ENCODE measurements at regions not wholly inside any gene's neighbourhood (a gene's known extent, or its start where the extent isn't known, plus 50 kb on each side); places are given as distances from the start of the nearest gene placed in this dataset.

DNA sequence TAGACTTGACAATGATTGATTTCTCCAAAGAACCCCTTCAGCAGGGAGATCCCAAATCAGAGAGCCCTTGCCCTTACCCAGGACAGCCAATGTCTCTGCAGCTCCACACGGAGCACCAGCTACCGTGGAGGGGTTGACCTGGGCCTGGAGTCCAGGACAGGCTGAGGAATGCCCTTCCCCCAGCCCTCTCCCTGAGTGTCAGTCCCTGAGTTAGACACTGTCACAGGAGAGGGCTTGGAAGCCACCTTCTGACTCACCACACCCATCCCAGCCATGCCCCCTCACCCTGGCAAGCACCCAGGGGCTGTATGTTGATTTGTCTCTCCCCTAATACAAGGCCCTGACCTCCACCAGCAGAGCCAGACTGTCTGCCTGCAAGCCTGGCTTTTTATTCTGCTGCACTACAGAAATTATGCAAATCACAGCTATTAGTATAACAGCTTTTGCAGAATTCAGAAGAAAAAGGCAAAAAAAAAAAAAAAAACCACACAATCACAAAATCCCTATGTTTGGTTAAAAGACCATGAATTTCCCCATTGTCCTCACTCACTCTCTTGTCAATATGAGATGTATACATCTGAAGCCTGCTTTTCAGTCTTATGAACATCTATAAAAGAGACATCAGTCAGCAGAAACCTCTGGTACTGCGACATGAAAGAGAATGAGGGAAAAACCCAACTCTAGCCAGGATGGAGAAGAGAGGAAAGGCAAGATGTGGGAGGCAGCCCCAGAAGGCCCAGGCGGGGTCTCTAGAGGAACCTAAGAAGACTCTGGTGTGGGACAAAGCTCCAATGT, 240.7 kb downstream of the UQCRFS1 start:
- no peak overlapping the region for H3K4me3 ChIP-seq (ENCODE audit: low read length)
- no peak for TF ChIP-seq ZNF274 (IDR thresholded peaks at IDR 0.05; ENCODE audit: low read depth, low read length)

DNA sequence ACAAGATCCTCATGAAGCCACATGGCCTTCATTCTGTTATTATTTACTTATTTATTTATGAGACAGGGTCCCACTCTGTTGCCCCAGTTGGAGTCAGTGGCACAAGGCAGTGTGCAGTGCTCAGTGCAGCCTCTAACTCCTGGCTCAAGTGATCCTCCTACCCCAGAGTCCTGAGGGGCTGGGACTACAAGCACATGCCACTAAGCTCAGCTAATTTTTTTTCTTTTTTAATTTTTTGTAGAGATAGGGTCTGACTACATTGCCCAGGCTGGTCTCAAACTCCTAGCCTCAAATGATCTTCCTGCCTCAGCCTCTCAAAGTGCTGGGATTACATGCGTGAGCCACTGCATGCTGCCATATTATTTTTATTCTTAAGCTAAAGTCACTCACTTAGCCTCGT, 241.4 kb downstream of the UQCRFS1 start:
- H3K4me3 ChIP-seq (ENCODE audit: low read length), result no peak overlapping the region
- TF ChIP-seq ZNF274 (IDR thresholded peaks at IDR 0.05; ENCODE audit: low read depth, low read length), result no peak

DNA sequence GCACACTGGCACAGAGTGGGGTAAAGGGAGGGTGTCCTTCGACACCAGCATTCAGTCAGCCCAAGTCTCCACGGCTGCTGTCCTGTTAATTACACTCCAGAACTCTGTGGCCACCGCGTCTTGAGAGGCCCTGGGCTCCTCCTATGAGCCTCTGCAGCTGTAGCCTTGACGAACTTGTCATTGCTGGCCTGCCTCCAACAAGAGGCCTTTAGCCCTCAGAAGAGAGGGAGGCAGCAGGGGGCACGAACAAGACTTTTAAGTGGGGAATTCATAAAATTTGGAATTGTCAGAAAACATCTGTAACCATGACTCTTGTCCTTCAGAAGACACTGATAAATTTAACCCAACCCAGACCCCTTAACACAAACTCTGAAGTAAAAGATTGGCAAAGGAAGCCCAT, 241.9 kb downstream of the UQCRFS1 start:
- TF ChIP-seq ZNF274 (IDR thresholded peaks at IDR 0.05; ENCODE audit: low read depth, low read length), result no peak
- H3K4me3 ChIP-seq (ENCODE audit: low read length), result no peak overlapping the region

DNA sequence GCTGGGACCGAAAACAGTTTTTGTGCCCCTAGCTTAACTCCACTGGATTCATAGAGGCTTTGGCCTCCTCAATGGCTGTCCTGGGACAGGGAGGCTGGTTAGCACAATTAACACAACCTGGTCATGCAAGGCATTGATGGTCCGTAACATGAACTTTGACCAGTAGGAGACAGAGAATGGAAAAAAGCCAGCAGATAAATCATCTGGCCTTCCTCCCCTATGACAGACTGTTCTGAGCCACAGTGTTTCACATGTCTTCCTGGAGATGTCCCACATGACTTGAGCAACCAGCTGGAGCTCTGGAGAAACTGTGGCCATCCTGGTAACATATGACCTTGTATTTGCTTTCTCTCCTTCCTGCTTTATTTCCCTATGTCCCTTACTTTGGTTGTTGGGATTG, 244.2 kb downstream of the UQCRFS1 start:
- TF ChIP-seq ZNF274 (IDR thresholded peaks at IDR 0.05; ENCODE audit: low read depth, low read length), result no peak
- no peak overlapping the region for H3K4me3 ChIP-seq (ENCODE audit: low read length)

DNA sequence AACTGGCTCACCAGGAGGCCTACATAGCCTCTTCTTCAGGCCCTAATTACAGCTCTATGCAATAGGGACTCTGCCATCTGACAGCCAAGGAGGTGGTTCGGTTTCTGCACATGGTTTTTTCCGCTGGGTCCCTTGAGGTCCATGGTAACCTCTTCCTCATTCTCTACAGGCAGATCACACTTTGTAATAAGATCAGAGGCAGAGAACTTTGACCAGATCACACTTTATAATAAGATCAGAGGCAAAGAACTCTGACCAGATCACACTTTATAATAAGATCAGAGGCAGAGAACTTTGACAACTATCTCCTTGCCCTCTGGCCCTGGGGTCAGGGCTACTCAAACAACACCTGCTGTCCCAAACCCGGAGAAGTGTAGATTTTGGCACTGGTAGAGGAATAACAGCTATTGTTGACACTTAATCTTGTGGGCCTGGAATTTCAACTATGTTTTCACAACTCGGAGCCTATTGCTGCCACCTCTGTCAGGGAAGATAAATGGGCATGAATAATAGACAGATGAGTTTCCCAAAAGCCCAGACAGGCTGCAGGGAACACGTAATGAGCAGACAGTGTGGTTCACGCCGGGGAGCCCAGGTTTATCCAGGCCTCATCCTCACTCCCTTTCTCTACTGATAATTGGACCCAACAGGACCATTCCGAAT, 246.1 kb downstream of the UQCRFS1 start:
- no peak overlapping the region for H3K4me3 ChIP-seq (ENCODE audit: low read length)
- TF ChIP-seq ZNF274 (IDR thresholded peaks at IDR 0.05; ENCODE audit: low read depth, low read length), result no peak

DNA sequence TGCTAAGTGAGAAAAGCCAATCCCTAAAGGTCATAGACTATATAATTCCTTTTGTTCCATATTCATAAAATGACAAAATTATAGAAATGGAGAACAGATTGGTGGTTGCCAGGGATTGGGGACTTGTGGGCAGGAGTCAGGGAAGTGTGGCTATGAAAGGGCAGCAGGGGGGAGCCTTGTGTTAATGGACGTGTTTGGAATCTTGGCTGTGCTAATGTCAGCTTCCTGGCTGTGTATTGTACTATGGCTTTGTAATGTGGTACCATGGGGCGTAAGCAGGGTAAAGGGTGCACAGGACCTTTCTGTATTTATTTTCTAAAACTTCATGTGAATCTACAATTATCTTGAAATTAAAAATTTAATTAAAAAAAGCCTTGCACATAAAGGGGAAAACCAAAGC, 248.5 kb downstream of the UQCRFS1 start:
- H3K4me3 ChIP-seq (ENCODE audit: low read length), result no peak overlapping the region
- TF ChIP-seq ZNF274 (IDR thresholded peaks at IDR 0.05; ENCODE audit: low read depth, low read length), result no peak

DNA sequence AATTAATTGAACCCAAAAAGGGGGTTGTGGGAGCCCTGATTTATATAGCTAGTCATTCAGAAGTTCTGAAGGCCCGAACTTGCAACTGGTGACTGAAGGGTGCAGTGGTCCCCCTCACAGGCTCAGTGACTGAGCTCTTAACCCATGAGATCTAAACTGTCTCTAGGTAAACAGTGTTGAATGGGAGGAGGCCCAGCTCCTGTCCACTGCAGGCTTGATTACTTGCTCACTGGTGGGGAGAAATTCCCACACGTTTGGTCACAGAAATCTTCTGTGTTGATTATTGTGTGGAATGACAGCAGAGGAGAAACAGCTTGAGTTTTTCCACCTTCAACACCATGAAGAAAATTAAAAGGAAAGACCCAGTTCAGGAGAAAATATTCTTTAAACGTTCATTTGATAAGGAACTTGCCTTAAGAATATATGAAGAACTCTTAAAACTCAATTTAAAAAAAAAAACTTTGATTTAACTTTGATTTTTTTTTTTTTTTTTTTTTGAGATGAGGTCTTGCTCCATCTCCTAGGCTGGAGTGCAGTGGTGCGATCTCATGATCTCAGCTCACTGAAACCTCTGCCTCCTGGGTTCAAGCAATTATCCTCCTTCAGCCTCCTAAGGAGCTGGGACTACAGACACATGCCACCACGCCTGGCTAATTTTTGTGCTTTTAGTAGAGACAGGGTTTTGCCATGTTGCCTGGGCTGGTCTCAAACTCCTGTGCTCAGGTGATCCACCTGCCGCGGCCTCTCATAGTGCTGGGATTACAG, 249.3 kb downstream of the UQCRFS1 start:
- H3K4me3 ChIP-seq (ENCODE audit: low read length), result no peak overlapping the region
- no peak for TF ChIP-seq ZNF274 (IDR thresholded peaks at IDR 0.05; ENCODE audit: low read depth, low read length)

DNA sequence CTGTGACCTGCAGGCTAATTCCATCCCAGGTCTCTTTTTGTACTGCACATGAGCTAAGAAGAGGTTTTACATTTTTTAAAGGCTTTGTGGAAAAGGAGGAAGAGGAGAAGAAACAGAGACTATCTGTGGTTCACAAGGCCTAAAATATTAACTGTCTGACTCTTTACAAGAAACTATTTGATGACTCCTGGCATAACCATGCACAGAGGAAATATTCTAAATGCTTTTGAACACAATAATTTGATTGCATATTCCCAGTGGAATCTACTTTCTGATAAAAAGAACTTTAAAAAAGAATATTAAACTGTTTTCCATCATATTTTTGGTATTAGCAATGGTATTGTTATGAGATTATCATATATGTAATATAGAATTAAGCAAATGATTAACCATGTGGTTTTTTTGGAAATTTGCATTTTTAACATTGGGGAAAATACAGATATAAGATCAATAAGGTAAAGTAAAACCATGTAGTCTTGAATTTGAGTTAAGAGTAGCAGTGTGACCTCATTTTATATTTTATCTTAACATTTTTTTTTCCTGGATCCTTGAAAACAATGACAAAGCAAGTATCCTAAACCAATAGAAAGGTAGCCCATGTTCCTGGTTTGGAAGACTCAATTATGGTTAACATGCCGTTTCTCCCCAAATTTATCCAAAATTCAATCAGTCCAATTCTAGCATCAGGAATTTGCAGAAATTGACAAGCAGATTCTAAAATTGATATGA, 251.0 kb downstream of the UQCRFS1 start:
- H3K4me3 ChIP-seq (ENCODE audit: low read length), result no peak overlapping the region
- TF ChIP-seq ZNF274 (IDR thresholded peaks at IDR 0.05; ENCODE audit: low read depth, low read length), result no peak

DNA sequence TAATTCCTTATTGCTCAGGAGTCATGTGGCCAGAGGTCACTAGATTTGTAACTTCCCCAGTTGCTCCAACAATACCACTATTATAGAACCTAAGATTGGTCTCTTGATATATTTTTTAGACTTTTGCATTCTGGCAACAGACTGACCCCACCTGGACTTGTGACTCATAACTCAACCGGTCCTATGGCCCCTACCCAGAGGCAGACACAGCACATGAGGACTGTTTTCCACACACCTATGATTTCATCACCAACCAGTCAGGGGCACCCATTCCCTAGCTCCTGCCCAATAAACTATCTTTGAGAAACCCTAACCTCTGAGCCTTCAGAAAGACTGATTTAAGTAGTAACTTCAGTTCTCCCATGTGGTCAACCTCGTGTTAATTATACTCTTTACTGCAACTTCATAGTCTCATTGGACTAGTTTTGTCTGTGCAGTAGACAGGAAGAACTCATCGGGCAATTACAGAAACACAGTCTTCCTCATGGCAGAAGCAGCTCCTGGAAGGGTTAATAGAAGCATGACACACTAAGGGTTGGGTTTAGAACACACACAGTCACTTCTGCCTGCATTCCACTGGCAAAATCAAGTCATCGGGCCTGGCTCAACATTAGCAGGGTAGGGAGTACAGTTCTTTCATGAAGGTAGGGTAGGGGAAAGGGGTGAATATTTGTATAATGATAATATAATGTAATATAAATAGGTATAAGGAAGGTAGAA, 251.8 kb downstream of the UQCRFS1 start:
- no peak overlapping the region for H3K4me3 ChIP-seq (ENCODE audit: low read length)
- TF ChIP-seq ZNF274 (IDR thresholded peaks at IDR 0.05; ENCODE audit: low read depth, low read length), result no peak

DNA sequence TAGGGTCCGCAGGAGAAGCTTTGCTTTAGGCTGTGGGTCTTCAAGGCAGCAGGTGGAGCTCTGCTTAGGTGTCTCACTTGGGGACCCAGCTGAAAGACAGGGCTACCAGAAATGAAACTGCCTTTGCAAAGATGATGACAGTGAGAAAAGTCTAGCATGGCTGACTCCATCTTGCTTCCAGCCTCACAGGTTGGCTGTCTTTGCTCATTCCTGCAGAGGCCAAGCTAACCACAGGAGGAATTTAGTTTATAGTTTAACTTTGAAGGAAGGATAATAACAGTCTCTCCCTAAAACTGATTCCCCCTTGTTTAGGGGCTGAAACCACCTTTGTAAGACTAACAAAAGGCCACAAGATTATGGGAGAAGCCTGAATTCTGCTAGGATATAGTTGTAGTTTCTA, 252.4 kb downstream of the UQCRFS1 start:
- TF ChIP-seq ZNF274 (IDR thresholded peaks at IDR 0.05; ENCODE audit: low read depth, low read length), result no peak

DNA sequence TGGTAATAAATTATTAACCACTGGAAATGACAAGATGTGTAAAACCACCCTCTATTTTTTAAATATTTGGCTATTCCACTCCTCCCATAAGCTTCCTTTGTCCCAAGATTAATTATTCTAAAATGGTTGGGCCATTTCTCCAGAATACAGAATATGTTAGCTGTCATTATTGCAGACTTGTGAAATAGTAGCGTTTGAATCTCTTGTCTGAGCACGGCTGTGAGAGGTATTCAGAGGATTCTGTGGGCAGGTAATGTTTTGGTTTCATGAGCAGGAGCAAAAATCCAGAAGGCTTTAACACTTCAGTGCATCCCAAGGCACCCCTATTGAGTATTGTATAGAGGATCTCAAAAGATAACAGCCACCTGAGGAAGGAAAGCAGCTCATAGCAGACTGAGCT, 256.0 kb downstream of the UQCRFS1 start:
- H3K4me3 ChIP-seq (ENCODE audit: low read length), result no peak overlapping the region
- TF ChIP-seq ZNF274 (IDR thresholded peaks at IDR 0.05; ENCODE audit: low read depth, low read length), result no peak

More for the DNA sequence above, 252.4 kb downstream of the UQCRFS1 start:
- H3K4me3 ChIP-seq (ENCODE audit: low read length), result no peak overlapping the region

DNA sequence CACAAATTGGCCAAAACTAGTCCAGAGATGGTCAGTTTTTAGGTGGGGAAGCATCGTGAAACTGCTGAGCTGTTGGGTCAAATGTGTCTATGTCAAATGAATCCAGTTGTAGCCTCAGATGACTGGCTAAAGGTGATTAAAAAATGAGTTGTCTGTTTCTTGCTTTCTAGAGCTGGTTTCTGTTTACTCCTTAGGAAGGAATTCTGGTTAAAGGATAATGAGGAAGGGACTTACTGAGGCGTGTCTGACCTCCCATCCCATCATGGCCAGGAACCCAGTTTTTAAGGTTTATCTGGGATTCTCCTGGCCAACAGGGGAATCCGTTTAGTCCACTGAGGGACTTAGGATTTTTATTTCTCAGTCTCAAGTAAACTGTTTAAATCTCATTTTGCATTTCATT, 256.5 kb downstream of the UQCRFS1 start:
- no peak overlapping the region for H3K4me3 ChIP-seq (ENCODE audit: low read length)
- no peak for TF ChIP-seq ZNF274 (IDR thresholded peaks at IDR 0.05; ENCODE audit: low read depth, low read length)

DNA sequence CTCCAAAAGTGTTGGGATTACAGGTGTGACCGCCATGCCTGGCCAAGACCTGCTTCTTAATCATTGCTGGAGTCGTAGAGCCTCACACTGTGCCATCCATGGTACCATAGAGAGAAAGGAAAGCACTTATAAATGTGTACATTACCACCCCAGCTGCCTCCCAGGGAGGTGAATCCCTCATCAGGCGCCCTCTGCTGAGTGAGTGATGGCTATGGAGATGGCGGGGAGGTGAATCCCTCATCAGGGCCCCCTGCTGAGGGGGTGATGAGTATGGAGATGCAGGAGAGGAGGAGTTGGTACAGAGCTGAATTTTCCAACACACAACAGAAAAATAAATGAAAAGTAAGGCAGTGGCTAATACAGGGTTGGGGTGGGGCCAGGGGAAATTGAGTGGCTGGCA, 263.4 kb downstream of the UQCRFS1 start:
- no peak overlapping the region for H3K4me3 ChIP-seq (ENCODE audit: low read length)
- no peak for TF ChIP-seq ZNF274 (IDR thresholded peaks at IDR 0.05; ENCODE audit: low read depth, low read length)

All from GM08714 (cell line).